Stimulated activated CD4-positive, alpha-beta T cell treated with anti-CD3 and anti-CD28 coated beads, Interleukin-15, amount 100 ng/mL, for 1 hour (primary cell): ENCODE measurements at regions not wholly inside any gene's neighbourhood (a gene's known extent, or its start where the extent isn't known, plus 50 kb on each side); places are given as distances from the start of the nearest gene placed in this dataset.
"Not testable (repeated sequence)": the region's sequence is repeated elsewhere in the genome, so short reads cannot be mapped to it uniquely, and the experiment has no call there.

Source experiments
- DNase-seq, 2 donors: peaks; one replicate each; pipeline ENCODE4 v3.0.0-alpha.2; 2020; ENCODE audit warnings: low read depth in 1 of 2, low spot score in 1 of 2

DNA sequence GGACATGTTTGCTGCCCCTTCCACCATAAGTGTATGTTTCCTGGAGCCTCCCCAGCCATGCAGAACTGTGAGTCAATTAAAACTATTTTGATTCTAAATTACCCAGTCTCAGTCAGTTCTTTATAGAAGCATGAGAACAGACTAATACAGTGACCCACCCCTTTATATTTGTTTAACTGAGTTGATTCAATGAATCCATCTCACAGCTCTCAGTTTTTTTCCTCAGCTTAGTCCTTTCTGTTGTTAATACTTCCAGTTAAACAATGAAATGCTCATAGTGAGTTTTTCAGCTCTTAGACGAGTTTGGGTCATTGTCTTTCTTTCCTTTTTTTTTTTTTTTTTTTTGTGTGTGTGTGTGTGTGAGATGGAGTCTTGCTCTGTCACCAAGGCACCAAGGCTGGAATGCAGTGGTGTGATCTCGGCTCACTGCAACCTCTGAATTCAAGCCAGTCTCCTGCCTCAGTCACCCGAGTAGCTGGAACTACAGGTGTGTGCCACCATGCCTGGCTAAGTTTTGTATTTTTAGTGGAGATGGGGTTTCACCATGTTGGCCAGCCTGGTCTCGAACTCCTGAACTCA, 627.4 kb downstream of the SPATA31A7 start:
- not testable (repeated sequence) for DNase-seq

DNA sequence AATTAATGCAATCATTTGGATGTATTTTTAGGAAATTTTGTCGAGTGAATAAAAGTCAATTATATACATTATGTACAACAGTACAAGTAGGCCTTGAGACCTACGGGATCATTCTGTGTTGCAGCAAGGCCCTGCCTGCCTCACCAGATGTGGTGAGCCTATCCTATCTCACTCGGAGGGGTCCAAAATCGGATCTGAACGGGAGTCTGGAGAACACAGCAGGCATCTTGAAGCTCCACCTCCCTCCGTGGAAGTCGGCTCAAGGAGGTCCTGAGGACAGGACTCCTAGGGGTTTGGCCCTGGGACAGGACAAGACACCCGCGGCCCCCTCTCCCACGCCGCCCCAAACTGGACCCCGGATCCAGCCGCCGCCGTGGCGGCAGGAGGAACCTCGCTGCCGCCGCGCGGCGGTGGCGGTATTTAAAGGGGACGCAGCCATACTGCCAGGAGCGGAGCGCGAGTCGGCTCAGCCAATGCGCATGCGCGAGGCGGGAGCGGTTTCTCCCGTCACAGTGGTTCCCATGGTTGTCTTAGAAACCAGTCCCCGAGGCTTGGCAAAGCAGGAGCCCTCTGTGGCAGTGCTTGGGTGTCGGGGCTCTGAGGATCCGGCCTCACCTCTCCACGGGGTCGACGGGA, 663.9 kb downstream of the SPATA31A7 start:
- DNase-seq: peak; percentile 72 to 78

DNA sequence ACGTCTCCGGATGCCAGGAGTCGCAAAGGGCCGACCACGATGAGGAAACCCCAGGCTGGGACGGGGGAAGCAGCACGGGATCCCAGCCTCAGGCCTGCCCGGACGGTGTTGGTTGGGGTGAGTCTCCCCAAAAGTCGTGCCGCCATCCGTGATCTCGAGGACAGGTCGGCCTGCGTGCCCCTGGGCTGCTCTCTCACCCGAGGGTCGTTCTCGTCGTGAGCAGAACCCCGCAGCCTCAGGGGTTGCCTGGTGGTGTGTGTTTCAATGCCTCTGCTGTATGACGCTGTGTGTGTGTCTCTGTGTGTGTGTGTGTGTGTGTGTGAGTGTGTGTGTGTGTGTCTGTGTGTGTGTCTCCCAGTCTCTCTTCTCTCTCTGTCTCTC, 664.4 kb downstream of the SPATA31A7 start:
- DNase-seq: not testable (repeated sequence)

DNA sequence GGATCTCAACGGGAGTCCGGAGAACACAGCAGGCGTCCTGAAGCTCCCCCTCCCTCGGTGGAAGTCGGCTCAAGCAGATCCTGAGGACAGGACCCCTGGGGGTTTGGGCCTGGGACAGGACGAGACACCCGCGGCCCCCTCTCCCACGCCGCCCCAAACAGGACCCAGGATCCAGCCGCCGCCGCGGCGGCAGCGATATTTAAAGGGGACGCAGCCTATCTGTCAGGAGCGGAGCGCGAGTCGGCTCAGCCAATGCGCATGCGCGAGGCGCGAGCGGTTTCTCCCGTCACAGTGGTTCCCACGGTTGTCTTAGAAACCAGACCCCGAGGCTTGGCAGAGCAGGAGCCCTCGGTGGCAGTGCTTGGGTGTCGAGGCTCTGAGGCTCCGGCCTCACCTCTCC, 666.4 kb downstream of the SPATA31A7 start:
- DNase-seq: not testable (repeated sequence)

DNA sequence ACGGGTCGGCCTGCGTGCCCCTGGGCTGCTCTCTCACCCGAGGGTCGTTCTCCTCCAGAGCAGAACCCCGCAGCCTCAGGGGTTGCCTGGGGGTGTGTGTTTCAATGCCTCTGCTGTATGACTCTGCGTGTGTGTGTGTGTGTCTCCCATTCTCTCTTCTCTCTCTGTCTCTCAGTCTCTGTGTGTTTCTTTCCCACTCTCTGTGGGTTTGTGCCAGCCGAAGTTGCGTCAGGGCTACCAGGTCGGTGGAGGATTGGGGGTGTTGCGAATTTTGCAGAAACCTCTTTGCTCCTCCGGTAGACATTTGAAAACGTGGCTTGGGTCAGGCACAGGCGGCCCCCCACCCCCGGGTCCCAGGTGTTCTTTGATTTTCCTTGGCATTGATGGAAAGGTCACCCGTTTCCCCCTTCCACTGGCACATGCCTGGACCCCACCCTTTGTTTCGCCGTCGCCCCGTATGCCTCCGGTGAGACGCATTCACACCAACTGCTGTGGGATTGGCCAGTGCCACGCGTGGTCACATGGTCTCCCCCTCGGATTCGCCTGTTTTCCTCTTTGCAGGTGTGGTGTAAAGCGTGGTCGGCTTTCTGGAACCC, 667.1 kb downstream of the SPATA31A7 start:
- DNase-seq: peak in 1 of 2 donors; percentile 3

DNA sequence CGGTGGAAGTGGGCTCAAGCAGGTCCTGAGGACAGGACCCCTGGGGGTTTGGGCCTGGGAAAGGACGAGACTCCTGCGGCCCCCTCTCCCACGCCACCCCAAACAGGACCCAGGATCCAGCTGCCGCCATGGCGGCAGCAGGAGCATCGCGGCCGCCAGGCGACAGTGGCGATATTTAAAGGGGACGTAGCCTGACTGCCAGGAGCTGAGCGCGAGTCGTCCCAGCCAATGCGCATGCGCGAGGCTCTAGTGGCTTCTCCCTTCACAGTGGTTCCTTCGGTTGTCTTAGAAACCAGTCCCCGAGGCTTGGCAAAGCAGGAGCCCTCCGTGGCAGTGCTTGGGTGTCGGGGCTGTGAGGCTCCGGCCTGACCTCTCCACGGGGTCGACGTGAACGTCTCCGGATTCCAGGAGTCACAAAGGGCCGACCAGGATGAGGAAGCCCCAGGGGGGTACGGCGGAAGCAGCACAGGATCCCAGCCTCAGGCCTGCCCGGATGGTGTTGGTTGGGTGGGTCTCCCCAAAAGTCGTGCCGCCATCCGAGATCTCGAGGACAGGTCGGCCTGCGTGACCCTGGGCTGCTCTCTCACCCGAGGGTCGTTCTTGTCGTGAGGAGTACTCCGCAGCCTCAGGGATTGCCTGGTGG, 668.0 kb downstream of the SPATA31A7 start:
- not testable (repeated sequence) for DNase-seq

DNA sequence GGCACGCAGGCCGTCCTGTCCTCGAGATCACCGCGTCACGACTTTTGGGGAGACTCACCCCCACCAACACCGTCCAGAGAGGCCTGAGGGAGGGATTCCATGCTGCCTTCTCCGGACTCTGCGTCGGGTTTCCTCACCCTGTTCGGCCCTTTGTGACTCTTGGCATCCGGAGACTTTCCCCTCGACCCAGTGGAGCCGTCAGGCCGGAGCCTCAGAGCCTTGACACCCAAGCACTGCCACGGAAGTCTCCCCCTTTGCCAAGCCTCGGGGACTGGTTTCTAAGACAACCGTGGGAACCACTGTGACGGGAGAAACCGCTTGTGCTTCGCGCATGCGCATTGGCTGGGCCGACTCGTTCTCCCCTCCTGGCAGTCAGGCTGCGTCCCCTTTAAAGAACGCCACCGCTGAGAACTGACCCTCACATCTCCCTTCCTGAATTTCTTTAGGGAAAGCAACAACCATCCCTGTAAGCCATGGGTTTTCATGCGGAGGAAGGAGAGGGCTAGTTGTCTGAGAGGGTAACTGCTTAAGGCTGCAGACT, 672.7 kb downstream of the SPATA31A7 start:
- DNase-seq: peak; percentile 33 to 46

DNA sequence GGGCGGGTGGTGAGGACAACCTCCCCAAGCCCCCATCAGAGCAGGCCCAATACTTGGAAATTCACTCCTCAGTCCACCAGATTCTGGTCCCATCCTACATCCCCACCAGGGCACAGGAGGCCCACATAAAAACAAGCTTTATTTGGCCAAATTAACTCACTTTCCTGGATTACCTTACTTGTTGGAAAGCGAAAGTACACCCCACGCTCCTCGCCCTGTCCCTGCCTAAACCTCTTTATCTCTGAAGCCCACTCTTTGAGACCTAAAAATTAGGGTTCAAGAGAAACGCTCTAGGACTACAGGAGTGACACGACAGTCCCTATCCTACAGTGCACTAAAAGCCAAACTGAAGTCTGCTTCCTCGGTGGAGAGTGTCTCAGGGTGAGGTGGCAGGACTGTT, 674.6 kb downstream of the SPATA31A7 start:
- not testable (repeated sequence) for DNase-seq

DNA sequence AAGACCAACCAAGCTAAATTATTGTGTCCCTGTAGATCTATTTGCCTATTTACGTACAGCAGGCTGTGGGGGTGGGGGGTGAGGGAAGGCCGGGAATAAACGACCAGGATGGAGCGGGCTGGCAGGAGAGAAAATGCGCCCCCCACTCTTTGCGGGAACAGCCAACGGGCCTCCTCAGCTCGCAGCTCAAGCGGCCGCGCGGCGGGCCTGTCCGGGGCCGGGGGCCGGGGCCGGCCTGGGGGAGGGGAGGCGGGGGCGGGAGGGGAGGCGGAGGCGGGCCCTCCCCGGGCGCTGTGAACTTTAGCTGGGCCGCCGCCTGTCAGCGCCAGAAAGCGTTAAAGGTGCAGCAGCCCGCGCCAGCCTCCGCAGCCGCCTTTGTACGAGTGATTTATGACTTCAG, 679.1 kb downstream of the SPATA31A7 start:
- not testable (repeated sequence) for DNase-seq

DNA sequence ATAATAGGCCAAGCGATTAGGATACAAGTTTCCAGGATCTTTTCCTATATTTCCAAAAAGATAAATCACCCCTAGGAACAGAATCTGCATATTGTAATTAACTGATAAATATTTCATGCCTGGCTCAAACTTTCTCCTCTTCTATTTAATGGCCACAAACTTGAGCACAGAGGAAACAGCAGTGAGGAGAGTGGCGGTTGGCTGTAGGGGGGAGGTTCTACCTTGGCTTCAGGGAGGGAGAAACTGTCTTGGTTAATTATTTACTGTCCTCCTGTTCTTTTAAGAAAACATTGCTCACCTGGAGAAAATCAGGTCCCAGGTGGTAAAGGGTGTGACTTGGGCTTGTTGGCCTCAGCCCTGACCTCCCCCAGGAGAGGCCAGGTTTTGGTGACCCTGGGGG, 682.5 kb downstream of the SPATA31A7 start:
- not testable (repeated sequence) for DNase-seq
